ENCODE measurements at regions not wholly inside any gene's neighbourhood (a gene's known extent, or its start where the extent isn't known, plus 50 kb on each side); places are given as distances from the start of the nearest gene placed in this dataset.
"Not testable (repeated sequence)": the region's sequence is repeated elsewhere in the genome, so short reads cannot be mapped to it uniquely, and the experiment has no call there.

- no peaks in the 10 kb centered on the region for H3K36me3 Mint-ChIP-seq
- no peak for ATAC-seq
- no peaks in the 10 kb centered on the region for H3K9me3 Mint-ChIP-seq
- peaks cover 7% of the 10 kb centered on the region for H3K4me1 Mint-ChIP-seq
- H3K4me3 Mint-ChIP-seq: no peak overlapping the region
- no peak for DNase-seq (ENCODE audit: low spot score in 2 of 2)
- H3K27ac Mint-ChIP-seq: no peak overlapping the region
These were observed 179.8 kb upstream of the TPM1 start for GRCh38 chr15:62862717-62863116.

- Mint-ChIP-seq H3K27ac (no peak overlapping the region), H3K36me3 (no peaks in the 10 kb centered on the region), H3K4me3 (no peak overlapping the region), H3K9me3 (peaks cover 3% of the 10 kb centered on the region), H3K4me1 (no peaks in the 10 kb centered on the region)
- ATAC-seq (no peak), DNase-seq (ENCODE audit: low spot score in 2 of 2) (no peak)
These were observed 176.2 kb upstream of the TPM1 start for GRCh38 chr15:62866366-62866765.

- no peaks in the 10 kb centered on the region for H3K36me3 Mint-ChIP-seq
- ATAC-seq (no peak), DNase-seq (ENCODE audit: low spot score in 2 of 2) (no peak)
- no peak overlapping the region for H3K27ac Mint-ChIP-seq
- peaks cover 3% of the 10 kb centered on the region for H3K9me3 Mint-ChIP-seq
- no peaks in the 10 kb centered on the region for H3K4me1 Mint-ChIP-seq
- no peak overlapping the region for H3K4me3 Mint-ChIP-seq
These were observed 174.7 kb upstream of the TPM1 start for GRCh38 chr15:62867844-62868243.

GRCh38 chr15:62868507-62868906 is 174.0 kb upstream of the TPM1 start:
- Mint-ChIP-seq H3K27ac (no peak overlapping the region), H3K4me1 (no peaks in the 10 kb centered on the region), H3K9me3 (peaks cover 3% of the 10 kb centered on the region), H3K4me3 (no peak overlapping the region), H3K36me3 (no peaks in the 10 kb centered on the region)
- DNase-seq (ENCODE audit: low spot score in 2 of 2) (no peak), ATAC-seq (no peak)

GRCh38 chr15:62869116-62869515 is 173.4 kb upstream of the TPM1 start:
- ATAC-seq: no peak
- H3K36me3 Mint-ChIP-seq: no peaks in the 10 kb centered on the region
- DNase-seq (ENCODE audit: low spot score in 2 of 2): no peak
- peaks cover 3% of the 10 kb centered on the region for H3K9me3 Mint-ChIP-seq
- no peak overlapping the region for H3K27ac Mint-ChIP-seq
- H3K4me1 Mint-ChIP-seq: no peaks in the 10 kb centered on the region
- no peak overlapping the region for H3K4me3 Mint-ChIP-seq

- DNase-seq (ENCODE audit: low spot score in 2 of 2) (no peak), ATAC-seq (no peak)
- Mint-ChIP-seq H3K4me1 (no peaks in the 10 kb centered on the region), H3K27ac (no peak overlapping the region), H3K9me3 (peaks cover 3% of the 10 kb centered on the region), H3K36me3 (no peaks in the 10 kb centered on the region), H3K4me3 (no peak overlapping the region)
These were observed 172.3 kb upstream of the TPM1 start for GRCh38 chr15:62870216-62870615.

- not testable (repeated sequence) for DNase-seq (ENCODE audit: low spot score in 2 of 2); H3K36me3 Mint-ChIP-seq
These were observed 171.8 kb upstream of the TPM1 start for GRCh38 chr15:62870701-62871100.

GRCh38 chr15:62873203-62873602 is 169.3 kb upstream of the TPM1 start:
- no peaks in the 10 kb centered on the region for H3K36me3 Mint-ChIP-seq
- H3K4me1 Mint-ChIP-seq: no peaks in the 10 kb centered on the region

More at GRCh38 chr15:62870701-62871100, 171.8 kb upstream of the TPM1 start:
- ATAC-seq, H3K4me3 Mint-ChIP-seq, H3K4me1 Mint-ChIP-seq, H3K27ac Mint-ChIP-seq, H3K9me3 Mint-ChIP-seq: not testable (repeated sequence)

GRCh38 chr15:62874064-62874463 is 168.5 kb upstream of the TPM1 start:
- DNase-seq (ENCODE audit: low spot score in 2 of 2) (no peak), ATAC-seq (no peak)
- H3K9me3 Mint-ChIP-seq: peaks cover 3% of the 10 kb centered on the region
- no peaks in the 10 kb centered on the region for H3K36me3 Mint-ChIP-seq
- H3K27ac Mint-ChIP-seq: no peak overlapping the region
- H3K4me1 Mint-ChIP-seq: no peaks in the 10 kb centered on the region
- no peak overlapping the region for H3K4me3 Mint-ChIP-seq

More at GRCh38 chr15:62873203-62873602, 169.3 kb upstream of the TPM1 start:
- Mint-ChIP-seq H3K4me3 (no peak overlapping the region), H3K27ac (no peak overlapping the region), H3K9me3 (peaks cover 3% of the 10 kb centered on the region)
- DNase-seq (ENCODE audit: low spot score in 2 of 2) (no peak), ATAC-seq (no peak)

GRCh38 chr15:62874959-62875625 is 167.5 kb upstream of the TPM1 start:
- DNase-seq (ENCODE audit: low spot score in 2 of 2): no peak
- H3K27ac Mint-ChIP-seq: no peak overlapping the region
- peaks cover 3% of the 10 kb centered on the region for H3K9me3 Mint-ChIP-seq
- H3K4me1 Mint-ChIP-seq: no peaks in the 10 kb centered on the region
- ATAC-seq: no peak
- H3K4me3 Mint-ChIP-seq: no peak overlapping the region
- H3K36me3 Mint-ChIP-seq: no peaks in the 10 kb centered on the region

- Mint-ChIP-seq H3K36me3 (no peaks in the 10 kb centered on the region), H3K27ac (no peak overlapping the region), H3K4me1 (no peaks in the 10 kb centered on the region), H3K9me3 (peaks cover 2% of the 10 kb centered on the region), H3K4me3 (no peak overlapping the region)
- no peak for ATAC-seq
- no peak for DNase-seq (ENCODE audit: low spot score in 2 of 2)
These were observed 166.9 kb upstream of the TPM1 start for GRCh38 chr15:62875626-62876021.

- H3K4me1 Mint-ChIP-seq: no peaks in the 10 kb centered on the region
- DNase-seq (ENCODE audit: low spot score in 2 of 2) (no peak), ATAC-seq (no peak)
- no peaks in the 10 kb centered on the region for H3K36me3 Mint-ChIP-seq
- no peak overlapping the region for H3K27ac Mint-ChIP-seq
- no peaks in the 10 kb centered on the region for H3K9me3 Mint-ChIP-seq
- no peak overlapping the region for H3K4me3 Mint-ChIP-seq
These were observed 165.2 kb upstream of the TPM1 start for GRCh38 chr15:62877276-62877857.

GRCh38 chr15:62878070-62878469 is 164.5 kb upstream of the TPM1 start:
- ATAC-seq (no peak), DNase-seq (ENCODE audit: low spot score in 2 of 2) (no peak)
- no peak overlapping the region for H3K27ac Mint-ChIP-seq
- H3K9me3 Mint-ChIP-seq: no peaks in the 10 kb centered on the region
- H3K4me3 Mint-ChIP-seq: no peak overlapping the region
- no peaks in the 10 kb centered on the region for H3K4me1 Mint-ChIP-seq
- no peaks in the 10 kb centered on the region for H3K36me3 Mint-ChIP-seq

- Mint-ChIP-seq H3K36me3 (no peaks in the 10 kb centered on the region), H3K27ac (no peak overlapping the region), H3K9me3 (no peaks in the 10 kb centered on the region), H3K4me3 (no peak overlapping the region), H3K4me1 (no peaks in the 10 kb centered on the region)
- ATAC-seq (no peak), DNase-seq (ENCODE audit: low spot score in 2 of 2) (no peak)
These were observed 162.8 kb upstream of the TPM1 start for GRCh38 chr15:62879770-62880169.

- DNase-seq (ENCODE audit: low spot score in 2 of 2) (no peak), ATAC-seq (no peak)
- Mint-ChIP-seq H3K27ac (no peak overlapping the region), H3K36me3 (no peaks in the 10 kb centered on the region), H3K4me1 (no peaks in the 10 kb centered on the region), H3K9me3 (no peaks in the 10 kb centered on the region), H3K4me3 (no peak overlapping the region)
These were observed 162.3 kb upstream of the TPM1 start for GRCh38 chr15:62880278-62880677.

GRCh38 chr15:62881056-62881455 is 161.5 kb upstream of the TPM1 start:
- ATAC-seq: no peak
- no peak overlapping the region for H3K4me3 Mint-ChIP-seq
- H3K27ac Mint-ChIP-seq: no peak overlapping the region
- no peaks in the 10 kb centered on the region for H3K9me3 Mint-ChIP-seq
- DNase-seq (ENCODE audit: low spot score in 2 of 2): no peak
- H3K36me3 Mint-ChIP-seq: no peaks in the 10 kb centered on the region
- H3K4me1 Mint-ChIP-seq: no peaks in the 10 kb centered on the region

Measured in stimulated activated effector memory CD8-positive, alpha-beta T cell treated with anti-CD3 and anti-CD28 coated beads, Interleukin-12 subunit alpha, Interleukin-12 subunit beta, amount 100 ng/mL, for 72 hours (primary cell).